IMR-90 (cell line): ENCODE measurements at regions not wholly inside any gene's neighbourhood (a gene's known extent, or its start where the extent isn't known, plus 50 kb on each side); places are given as distances from the start of the nearest gene placed in this dataset.
"Not testable (repeated sequence)": the region's sequence is repeated elsewhere in the genome, so short reads cannot be mapped to it uniquely, and the experiment has no call there.

Experiments
- BHLHE40 ChIP-seq: fragments of 150-350 bp; IDR thresholded peaks from 2 replicates; pipeline ENCODE4 v1.6.1; 2016; ENCODE audit warnings: mild to moderate bottlenecking, low read depth, low read length
- MXI1 ChIP-seq: IDR thresholded peaks from 2 replicates; pipeline ENCODE4 v1.6.1; 2012; ENCODE audit warnings: low read depth, mild to moderate bottlenecking, low read length, moderate library complexity, borderline replicate concordance
- POLR2A ChIP-seq: IDR thresholded peaks from 2 replicates; pipeline ENCODE4 v1.6.1; 2012; ENCODE audit warnings: mild to moderate bottlenecking, low read depth, low read length
- RFX5 ChIP-seq: IDR thresholded peaks from 2 replicates; pipeline ENCODE4 v1.8.0; 2012; ENCODE audit warnings: low read depth, mild to moderate bottlenecking, low read length, moderate library complexity
- TF ChIP-seq, protein P1 (sequence below): conservative IDR thresholded peaks from 2 replicates; pipeline ENCODE4 v1.5.1; 2012; ENCODE audit warnings: mild to moderate bottlenecking, low read depth, low read length, improper control_type of control experiment

DNA sequence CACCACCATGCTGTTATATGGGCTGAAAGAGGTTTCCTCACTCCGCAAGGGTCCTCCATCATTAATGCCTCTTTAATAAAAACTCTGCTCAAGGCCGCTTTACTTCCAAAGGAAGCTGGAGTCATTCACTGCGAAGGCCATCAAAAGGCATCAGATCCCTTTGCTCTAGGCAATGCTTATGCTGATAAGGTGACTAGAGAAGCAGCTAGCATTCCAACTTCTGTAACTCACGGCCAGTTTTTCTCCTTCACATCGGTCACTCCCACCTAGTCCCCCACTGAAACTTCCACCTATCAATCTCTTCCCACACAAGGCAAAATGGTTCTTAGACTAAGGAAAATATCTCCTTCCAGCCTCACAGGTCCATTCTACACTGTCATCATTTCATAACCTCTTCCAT is 124.2 kb upstream of the RMP24 start:
- TF ChIP-seq, protein P1, sequence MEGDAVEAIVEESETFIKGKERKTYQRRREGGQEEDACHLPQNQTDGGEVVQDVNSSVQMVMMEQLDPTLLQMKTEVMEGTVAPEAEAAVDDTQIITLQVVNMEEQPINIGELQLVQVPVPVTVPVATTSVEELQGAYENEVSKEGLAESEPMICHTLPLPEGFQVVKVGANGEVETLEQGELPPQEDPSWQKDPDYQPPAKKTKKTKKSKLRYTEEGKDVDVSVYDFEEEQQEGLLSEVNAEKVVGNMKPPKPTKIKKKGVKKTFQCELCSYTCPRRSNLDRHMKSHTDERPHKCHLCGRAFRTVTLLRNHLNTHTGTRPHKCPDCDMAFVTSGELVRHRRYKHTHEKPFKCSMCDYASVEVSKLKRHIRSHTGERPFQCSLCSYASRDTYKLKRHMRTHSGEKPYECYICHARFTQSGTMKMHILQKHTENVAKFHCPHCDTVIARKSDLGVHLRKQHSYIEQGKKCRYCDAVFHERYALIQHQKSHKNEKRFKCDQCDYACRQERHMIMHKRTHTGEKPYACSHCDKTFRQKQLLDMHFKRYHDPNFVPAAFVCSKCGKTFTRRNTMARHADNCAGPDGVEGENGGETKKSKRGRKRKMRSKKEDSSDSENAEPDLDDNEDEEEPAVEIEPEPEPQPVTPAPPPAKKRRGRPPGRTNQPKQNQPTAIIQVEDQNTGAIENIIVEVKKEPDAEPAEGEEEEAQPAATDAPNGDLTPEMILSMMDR, result not testable (repeated sequence)
- not testable (repeated sequence) for TF ChIP-seq MXI1, POLR2A, RFX5, BHLHE40
